ENCODE measurements at regions not wholly inside any gene's neighbourhood (a gene's known extent, or its start where the extent isn't known, plus 50 kb on each side); places are given as distances from the start of the nearest gene placed in this dataset.

DNA sequence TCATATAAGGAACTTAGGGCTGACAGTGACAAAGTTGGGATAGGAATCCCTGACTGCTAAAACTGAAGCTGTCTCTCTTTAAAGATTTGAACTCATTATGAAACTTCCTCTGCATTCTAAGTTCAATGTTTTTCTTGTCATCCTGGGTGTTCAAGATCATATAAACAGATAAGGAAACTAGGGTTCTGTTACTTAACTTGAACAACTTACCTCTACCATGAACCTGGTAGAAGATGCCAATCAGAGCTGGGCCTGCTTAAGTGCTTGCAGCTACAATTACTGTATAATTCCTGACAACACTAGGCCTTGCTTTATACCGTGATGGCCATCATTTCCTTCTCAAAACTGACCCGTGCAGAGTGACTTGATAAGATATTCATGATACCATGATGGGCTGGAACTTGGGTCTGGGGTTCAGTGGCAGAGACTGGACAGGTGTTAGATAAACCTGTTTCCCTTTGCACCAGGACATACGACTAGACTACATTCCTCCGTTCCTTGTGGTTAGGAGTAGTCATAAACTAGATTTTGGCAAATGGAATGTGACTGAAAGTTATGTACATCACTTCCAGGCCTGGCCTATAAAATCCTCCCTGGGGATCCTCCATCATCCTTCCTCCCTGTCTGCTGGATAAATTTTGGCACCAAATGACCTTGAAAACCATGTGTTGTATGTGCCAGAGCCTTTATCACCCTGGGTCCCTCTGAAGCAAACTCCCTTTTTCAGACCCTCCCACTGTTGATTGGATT lies 172.2 kb upstream of the PRICKLE1 start:
- Histone ChIP-seq H3K4me1 (ENCODE audit: control insufficient read depth, insufficient read depth, low read length) (no peaks in the 10 kb centered on the region), H3K27ac (ENCODE audit: extremely low read depth, low read depth, low read length) (no peak overlapping the region), H3K9me3 (ENCODE audit: control insufficient read depth, insufficient read depth, low read depth, low read length) (no peaks in the 10 kb centered on the region), H3K4me3 (ENCODE audit: low read depth, low read length) (no peak overlapping the region), H3K36me3 (ENCODE audit: control insufficient read depth in 2 of 2, insufficient read depth in 1 of 2, low read length in 2 of 2) (no peaks in the 10 kb centered on the region)
- ChIA-PET POLR2A (no interaction called here), CTCF (interaction anchor here (0.5 to 0.6 kb wide), 2 partner anchors 96 to 286 kb away, joined by 3 read pairs; no protein-coding TSS in a partner anchor)
- no peak for TF ChIP-seq ZBTB48 (tag by site-specific recombination; IDR thresholded peaks at IDR 0.05)
- TF ChIP-seq, protein P1, sequence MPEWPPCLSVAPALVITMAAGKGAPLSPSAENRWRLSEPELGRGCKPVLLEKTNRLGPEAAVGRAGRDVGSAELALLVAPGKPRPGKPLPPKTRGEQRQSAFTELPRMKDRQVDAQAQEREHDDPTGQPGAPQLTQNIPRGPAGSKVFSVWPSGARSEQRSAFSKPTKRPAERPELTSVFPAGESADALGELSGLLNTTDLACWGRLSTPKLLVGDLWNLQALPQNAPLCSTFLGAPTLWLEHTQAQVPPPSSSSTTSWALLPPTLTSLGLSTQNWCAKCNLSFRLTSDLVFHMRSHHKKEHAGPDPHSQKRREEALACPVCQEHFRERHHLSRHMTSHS (tag by site-specific recombination; IDR thresholded peaks at IDR 0.05) = no peak
- TF ChIP-seq TRIM28 (IDR thresholded peaks at IDR 0.05; ENCODE audit: borderline replicate concordance, low read length) = 0 out of 2 replicates have a peak, but pooled peaks have one; percentile 19
- peak; percentile 75; the same call in 1 of the 2 replicates for TF ChIP-seq MZF1 (tag by site-specific recombination; IDR thresholded peaks at IDR 0.05; ENCODE audit: borderline replicate concordance)
- TF ChIP-seq ZNF274 (IDR thresholded peaks at IDR 0.05; ENCODE audit: low read length) = no peak
- no peak for TF ChIP-seq ZNF274 (tag by site-specific recombination; IDR thresholded peaks at IDR 0.05; ENCODE audit: borderline replicate concordance)
- no peak for TF ChIP-seq RBAK (tag by site-specific recombination; IDR thresholded peaks at IDR 0.05)

DNA sequence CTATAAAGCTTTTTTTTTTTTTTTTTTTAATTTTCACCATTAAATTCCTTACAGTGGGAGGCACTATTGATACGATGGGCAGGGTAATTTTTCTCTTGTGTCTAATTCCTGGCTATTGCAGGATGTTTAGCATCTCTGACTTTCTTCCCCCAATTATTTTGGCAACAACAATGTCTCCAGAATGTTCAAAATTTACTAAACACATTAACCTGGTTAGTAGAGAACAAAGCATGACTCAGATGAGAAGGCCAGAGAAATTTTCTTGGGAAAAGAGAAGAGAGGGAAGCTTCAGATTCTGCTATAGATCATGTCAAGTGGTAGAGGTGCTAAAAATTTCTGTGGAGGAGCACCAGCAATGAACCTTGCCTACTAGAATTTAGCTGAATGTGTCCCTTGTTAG lies 171.5 kb upstream of the PRICKLE1 start:
- no peaks in the 10 kb centered on the region for H3K4me1 ChIP-seq (ENCODE audit: control insufficient read depth, insufficient read depth, low read length)
- no peaks in the 10 kb centered on the region for H3K9me3 ChIP-seq (ENCODE audit: control insufficient read depth, insufficient read depth, low read depth, low read length)
- H3K27ac ChIP-seq (ENCODE audit: extremely low read depth, low read depth, low read length) = no peak overlapping the region
- no peak overlapping the region for H3K4me3 ChIP-seq (ENCODE audit: low read depth, low read length)
- CTCF ChIA-PET = interaction anchor here (0.5 to 1.1 kb wide), 4 partner anchors 9 to 96 kb away, joined by 3 to 4 read pairs (median 3); no protein-coding TSS in a partner anchor
- no peaks in the 10 kb centered on the region for H3K36me3 ChIP-seq (ENCODE audit: control insufficient read depth in 2 of 2, insufficient read depth in 1 of 2, low read length in 2 of 2)
- no peak for TF ChIP-seq ZSCAN30 (tag by site-specific recombination; IDR thresholded peaks at IDR 0.05)
- TF ChIP-seq ZNF626 (tag by site-specific recombination; IDR thresholded peaks at IDR 0.05) = no peak
- TF ChIP-seq ZNF501 (tag by site-specific recombination; IDR thresholded peaks at IDR 0.05) = no peak
- TF ChIP-seq ZNF600 (tag by site-specific recombination; IDR thresholded peaks at IDR 0.05) = no peak
- TF ChIP-seq, protein P2, sequence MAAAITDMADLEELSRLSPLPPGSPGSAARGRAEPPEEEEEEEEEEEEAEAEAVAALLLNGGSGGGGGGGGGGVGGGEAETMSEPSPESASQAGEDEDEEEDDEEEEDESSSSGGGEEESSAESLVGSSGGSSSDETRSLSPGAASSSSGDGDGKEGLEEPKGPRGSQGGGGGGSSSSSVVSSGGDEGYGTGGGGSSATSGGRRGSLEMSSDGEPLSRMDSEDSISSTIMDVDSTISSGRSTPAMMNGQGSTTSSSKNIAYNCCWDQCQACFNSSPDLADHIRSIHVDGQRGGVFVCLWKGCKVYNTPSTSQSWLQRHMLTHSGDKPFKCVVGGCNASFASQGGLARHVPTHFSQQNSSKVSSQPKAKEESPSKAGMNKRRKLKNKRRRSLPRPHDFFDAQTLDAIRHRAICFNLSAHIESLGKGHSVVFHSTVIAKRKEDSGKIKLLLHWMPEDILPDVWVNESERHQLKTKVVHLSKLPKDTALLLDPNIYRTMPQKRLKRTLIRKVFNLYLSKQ (tag by site-specific recombination; IDR thresholded peaks at IDR 0.05; ENCODE audit: borderline replicate concordance) = no peak
- no peak for TF ChIP-seq KLF16 (tag by site-specific recombination; IDR thresholded peaks at IDR 0.05)
- no peak for TF ChIP-seq ZNF561 (tag by site-specific recombination; IDR thresholded peaks at IDR 0.05; ENCODE audit: borderline replicate concordance)
- TF ChIP-seq ZNF585B (tag by site-specific recombination; IDR thresholded peaks at IDR 0.05) = no peak
- no peak for TF ChIP-seq KLF7 (tag by site-specific recombination; IDR thresholded peaks at IDR 0.05; ENCODE audit: borderline replicate concordance)
- no peak for TF ChIP-seq ZNF112 (tag by site-specific recombination; IDR thresholded peaks at IDR 0.05)
- POLR2A ChIA-PET = interaction anchor here (0.5 kb wide), 1 partner anchor 277 kb away, joined by 3 read pairs; no protein-coding TSS in a partner anchor

DNA sequence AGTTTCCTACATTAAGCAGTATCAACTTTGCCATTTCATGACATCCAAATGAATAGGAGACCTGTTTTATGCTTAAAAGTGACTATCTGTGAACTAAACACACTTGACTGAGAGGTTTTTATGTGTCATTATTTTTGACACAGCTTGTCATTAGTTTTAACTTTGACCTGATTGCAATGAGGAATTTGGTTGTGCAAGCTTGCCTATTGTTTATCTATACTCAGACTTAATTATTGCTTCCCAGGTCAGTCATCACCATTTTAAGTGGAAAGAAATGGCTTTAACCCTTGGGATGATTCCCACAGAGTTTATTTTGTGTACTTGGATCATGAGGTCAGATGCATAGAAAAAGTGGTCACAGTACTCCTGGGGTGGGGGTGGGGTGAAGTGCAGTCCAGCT lies 171.0 kb upstream of the PRICKLE1 start:
- Histone ChIP-seq H3K4me1 (ENCODE audit: control insufficient read depth, insufficient read depth, low read length) (no peaks in the 10 kb centered on the region), H3K4me3 (ENCODE audit: low read depth, low read length) (no peak overlapping the region), H3K36me3 (ENCODE audit: control insufficient read depth in 2 of 2, insufficient read depth in 1 of 2, low read length in 2 of 2) (no peaks in the 10 kb centered on the region), H3K9me3 (ENCODE audit: control insufficient read depth, insufficient read depth, low read depth, low read length) (no peaks in the 10 kb centered on the region), H3K27ac (ENCODE audit: extremely low read depth, low read depth, low read length) (no peak overlapping the region)
- TF ChIP-seq ZNF16 (tag by site-specific recombination; IDR thresholded peaks at IDR 0.05; ENCODE audit: low read depth) (no peak), ZNF221 (tag by site-specific recombination; IDR thresholded peaks at IDR 0.05; ENCODE audit: borderline replicate concordance) (no peak), ZNF366 (tag by site-specific recombination; conservative IDR thresholded peaks at IDR 0.05) (no peak), HOXC10 (CRISPR knock-in tag; IDR thresholded peaks at IDR 0.05) (no peak), ZNF211 (tag by site-specific recombination; IDR thresholded peaks at IDR 0.05; ENCODE audit: low read depth) (no peak), ZBTB17 (tag by site-specific recombination; IDR thresholded peaks at IDR 0.05) (no peak), ZNF202 (tag by site-specific recombination; IDR thresholded peaks at IDR 0.05; ENCODE audit: borderline replicate concordance) (no peak), ZNF549 (tag by site-specific recombination; IDR thresholded peaks at IDR 0.05) (no peak), ZFP37 (tag by site-specific recombination; IDR thresholded peaks at IDR 0.05) (no peak), ZNF155 (tag by site-specific recombination; IDR thresholded peaks at IDR 0.05) (no peak), RBAK (tag by site-specific recombination; IDR thresholded peaks at IDR 0.05) (no peak), ZBTB21 (tag by site-specific recombination; IDR thresholded peaks at IDR 0.05) (no peak)
- TF ChIP-seq, protein P1 (tag by site-specific recombination; IDR thresholded peaks at IDR 0.05) = no peak
- ChIA-PET POLR2A (interaction anchor here (0.5 kb wide), 1 partner anchor 276 kb away, joined by 3 read pairs; no protein-coding TSS in a partner anchor), CTCF (interaction anchor here (0.7 to 1.1 kb wide), 3 partner anchors 9 to 67 kb away, joined by 3 to 4 read pairs (median 3); no protein-coding TSS in a partner anchor)
